Adrenal gland (tissue), 5 donors: ENCODE measurements at regions not wholly inside any gene's neighbourhood (a gene's known extent, or its start where the extent isn't known, plus 50 kb on each side); places are given as distances from the start of the nearest gene placed in this dataset.

ENCODE experiments used
- POLR2A ChIP-seq, 2 donors: fragments of 450-650 bp; IDR thresholded peaks; one replicate each; pipeline ENCODE4 v1.6.1; 2017; ENCODE audit warnings: antibody characterized with exemption in 2 of 2, mild to moderate bottlenecking in 2 of 2, moderate library complexity in 1 of 2
- TF ChIP-seq, protein P1 (sequence below), 6 experiments: fragments of 450-650 bp in 4 of 6; fragments of 200-600 bp in 2 of 6; sonication (generic) in 1 of 6; IDR thresholded peaks; 1 replicate in 5 of 6; 2 replicates in 1 of 6; pipeline versions ENCODE4 v1.5.1 to v1.8.0; 2016 to 2021; ENCODE audit warnings: antibody characterized with exemption in 6 of 6, mild to moderate bottlenecking in 2 of 6, moderate library complexity in 1 of 6
- donor health status: DM: no; HTN: no; CAD: no.

DNA sequence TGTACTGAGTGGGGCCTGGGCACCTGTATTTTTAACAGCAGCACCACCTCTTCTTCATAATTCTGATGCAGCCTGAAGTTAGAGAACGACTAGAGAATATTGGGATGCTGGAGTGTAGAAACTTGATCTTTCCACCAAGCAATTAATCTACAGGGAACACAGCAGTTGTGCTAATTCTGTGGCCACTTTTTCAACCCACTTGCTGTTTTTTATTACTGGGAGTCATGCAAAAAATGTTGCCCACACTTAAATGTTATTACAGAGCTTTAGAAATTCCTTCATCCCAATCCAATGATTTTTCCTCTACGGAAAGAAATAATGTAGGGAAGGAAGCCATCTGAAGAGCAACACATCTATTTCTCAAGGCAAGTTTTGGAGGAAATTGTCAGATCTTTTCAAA lies 190.9 kb upstream of the TUT7 start:
- TF ChIP-seq, protein P1, sequence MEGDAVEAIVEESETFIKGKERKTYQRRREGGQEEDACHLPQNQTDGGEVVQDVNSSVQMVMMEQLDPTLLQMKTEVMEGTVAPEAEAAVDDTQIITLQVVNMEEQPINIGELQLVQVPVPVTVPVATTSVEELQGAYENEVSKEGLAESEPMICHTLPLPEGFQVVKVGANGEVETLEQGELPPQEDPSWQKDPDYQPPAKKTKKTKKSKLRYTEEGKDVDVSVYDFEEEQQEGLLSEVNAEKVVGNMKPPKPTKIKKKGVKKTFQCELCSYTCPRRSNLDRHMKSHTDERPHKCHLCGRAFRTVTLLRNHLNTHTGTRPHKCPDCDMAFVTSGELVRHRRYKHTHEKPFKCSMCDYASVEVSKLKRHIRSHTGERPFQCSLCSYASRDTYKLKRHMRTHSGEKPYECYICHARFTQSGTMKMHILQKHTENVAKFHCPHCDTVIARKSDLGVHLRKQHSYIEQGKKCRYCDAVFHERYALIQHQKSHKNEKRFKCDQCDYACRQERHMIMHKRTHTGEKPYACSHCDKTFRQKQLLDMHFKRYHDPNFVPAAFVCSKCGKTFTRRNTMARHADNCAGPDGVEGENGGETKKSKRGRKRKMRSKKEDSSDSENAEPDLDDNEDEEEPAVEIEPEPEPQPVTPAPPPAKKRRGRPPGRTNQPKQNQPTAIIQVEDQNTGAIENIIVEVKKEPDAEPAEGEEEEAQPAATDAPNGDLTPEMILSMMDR (IDR thresholded peaks at IDR 0.05): no peak
- no peak for TF ChIP-seq POLR2A (IDR thresholded peaks at IDR 0.05)
